Stomach smooth muscle (tissue), 2 donors: ENCODE measurements at regions not wholly inside any gene's neighbourhood (a gene's known extent, or its start where the extent isn't known, plus 50 kb on each side); places are given as distances from the start of the nearest gene placed in this dataset.

ENCODE experiments used
- H3K27ac ChIP-seq: one replicate; pipeline ENCODE4 v1.7.0; 2013; ENCODE audit warnings: mild to moderate bottlenecking, low read length, inconsistent platforms
- H3K27me3 ChIP-seq, 2 donors: one replicate each; pipeline ENCODE4 v1.7.0; 2013; ENCODE audit warnings: low read length in 2 of 2; ENCODE audit not compliant: insufficient read depth in 2 of 2, control insufficient read depth in 1 of 2
- H3K36me3 ChIP-seq, 2 donors: one replicate each; pipeline ENCODE4 v1.7.0; 2013; ENCODE audit warnings: low read length in 2 of 2; ENCODE audit not compliant: control insufficient read depth in 2 of 2, insufficient read depth in 2 of 2
- H3K4me1 ChIP-seq: one replicate; pipeline ENCODE4 v1.7.0; 2013; ENCODE audit warnings: low read length; ENCODE audit not compliant: control insufficient read depth, insufficient read depth
- H3K4me3 ChIP-seq, 2 donors: one replicate each; pipeline ENCODE4 v1.7.0; 2013; ENCODE audit warnings: low read length in 2 of 2
- H3K9ac ChIP-seq, 2 donors: one replicate each; pipeline ENCODE4 v1.7.0; 2013; ENCODE audit warnings: low read length in 2 of 2, mild to moderate bottlenecking in 1 of 2
- H3K9me3 ChIP-seq, 2 donors: one replicate each; pipeline ENCODE4 v1.7.0; 2013; ENCODE audit warnings: low read length in 2 of 2; ENCODE audit not compliant: control insufficient read depth in 2 of 2
- donor health status: healthy.
- donor health status: Pancreatic carcinoma.

GRCh38 chr4:71275004-71275403 lies 63.8 kb upstream of the SLC4A4 start:
- no peaks in the 10 kb centered on the region for H3K4me1 ChIP-seq
- H3K9me3 ChIP-seq = no peaks in the 10 kb centered on the region
- H3K27ac ChIP-seq = no peak overlapping the region
- H3K27me3 ChIP-seq = no peaks in the 10 kb centered on the region
- no peaks in the 10 kb centered on the region for H3K36me3 ChIP-seq
- H3K4me3 ChIP-seq = no peak overlapping the region
- no peak overlapping the region for H3K9ac ChIP-seq

GRCh38 chr4:71275570-71275969 lies 63.2 kb upstream of the SLC4A4 start:
- Histone ChIP-seq H3K9ac (no peak overlapping the region), H3K27ac (no peak overlapping the region), H3K4me1 (no peaks in the 10 kb centered on the region), H3K36me3 (no peaks in the 10 kb centered on the region), H3K4me3 (no peak overlapping the region), H3K27me3 (no peaks in the 10 kb centered on the region), H3K9me3 (no peaks in the 10 kb centered on the region)

- Histone ChIP-seq H3K9me3 (no peaks in the 10 kb centered on the region), H3K27ac (no peak overlapping the region), H3K27me3 (no peaks in the 10 kb centered on the region), H3K9ac (no peak overlapping the region), H3K36me3 (no peaks in the 10 kb centered on the region), H3K4me1 (no peaks in the 10 kb centered on the region), H3K4me3 (no peak overlapping the region)
Measured at GRCh38 chr4:71277353-71277752, 61.5 kb upstream of the SLC4A4 start.

- H3K9me3 ChIP-seq = no peaks in the 10 kb centered on the region
- H3K27me3 ChIP-seq = no peaks in the 10 kb centered on the region
- H3K4me1 ChIP-seq = no peaks in the 10 kb centered on the region
- no peak overlapping the region for H3K9ac ChIP-seq
- no peak overlapping the region for H3K27ac ChIP-seq
- H3K4me3 ChIP-seq = no peak overlapping the region
- H3K36me3 ChIP-seq = no peaks in the 10 kb centered on the region
Measured at GRCh38 chr4:71283642-71284257, 55.1 kb upstream of the SLC4A4 start.

- no peaks in the 10 kb centered on the region for H3K27me3 ChIP-seq
- H3K36me3 ChIP-seq = no peaks in the 10 kb centered on the region
- no peaks in the 10 kb centered on the region for H3K9me3 ChIP-seq
- H3K27ac ChIP-seq = no peak overlapping the region
- H3K4me1 ChIP-seq = no peaks in the 10 kb centered on the region
- H3K9ac ChIP-seq = no peak overlapping the region
- no peak overlapping the region for H3K4me3 ChIP-seq
Measured at GRCh38 chr4:71287305-71287704, 51.5 kb upstream of the SLC4A4 start.

GRCh38 chr4:71288875-71289274 lies 49.9 kb upstream of the SLC4A4 start:
- no peaks in the 10 kb centered on the region for H3K4me1 ChIP-seq
- no peak overlapping the region for H3K9ac ChIP-seq
- H3K4me3 ChIP-seq = no peak overlapping the region
- no peaks in the 10 kb centered on the region for H3K27me3 ChIP-seq
- no peak overlapping the region for H3K27ac ChIP-seq
- H3K9me3 ChIP-seq = no peaks in the 10 kb centered on the region
- H3K36me3 ChIP-seq = no peaks in the 10 kb centered on the region
